Hindlimb muscle (tissue), 1 donor: ENCODE measurements at regions not wholly inside any gene's neighbourhood (a gene's known extent, or its start where the extent isn't known, plus 50 kb on each side); places are given as distances from the start of the nearest gene placed in this dataset.

Experiments used
- DNase-seq: peaks from one replicate; pipeline ENCODE4 v3.0.0-alpha.2; 2013

DNA sequence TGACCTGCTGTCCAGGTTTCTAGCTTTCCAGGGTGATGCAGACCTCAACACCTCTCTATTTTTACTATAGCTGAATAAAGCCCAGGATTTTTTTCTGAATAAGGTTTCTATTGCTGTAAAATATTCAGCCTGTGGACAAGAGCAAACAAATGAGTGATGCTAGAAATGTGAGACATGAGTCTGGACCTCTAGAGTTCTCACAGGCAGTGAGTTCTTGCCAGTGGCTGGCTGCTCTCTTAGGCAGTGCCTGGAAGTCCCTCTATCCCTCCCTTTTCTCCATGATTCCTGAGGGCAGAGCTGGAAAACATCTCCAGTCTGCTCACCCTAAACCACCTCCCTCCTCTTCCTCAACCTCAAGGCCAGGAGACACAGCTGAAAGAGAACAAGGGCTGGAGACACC lies 793.8 kb upstream of the IGFBP3 start:
- DNase-seq = no peak

DNA sequence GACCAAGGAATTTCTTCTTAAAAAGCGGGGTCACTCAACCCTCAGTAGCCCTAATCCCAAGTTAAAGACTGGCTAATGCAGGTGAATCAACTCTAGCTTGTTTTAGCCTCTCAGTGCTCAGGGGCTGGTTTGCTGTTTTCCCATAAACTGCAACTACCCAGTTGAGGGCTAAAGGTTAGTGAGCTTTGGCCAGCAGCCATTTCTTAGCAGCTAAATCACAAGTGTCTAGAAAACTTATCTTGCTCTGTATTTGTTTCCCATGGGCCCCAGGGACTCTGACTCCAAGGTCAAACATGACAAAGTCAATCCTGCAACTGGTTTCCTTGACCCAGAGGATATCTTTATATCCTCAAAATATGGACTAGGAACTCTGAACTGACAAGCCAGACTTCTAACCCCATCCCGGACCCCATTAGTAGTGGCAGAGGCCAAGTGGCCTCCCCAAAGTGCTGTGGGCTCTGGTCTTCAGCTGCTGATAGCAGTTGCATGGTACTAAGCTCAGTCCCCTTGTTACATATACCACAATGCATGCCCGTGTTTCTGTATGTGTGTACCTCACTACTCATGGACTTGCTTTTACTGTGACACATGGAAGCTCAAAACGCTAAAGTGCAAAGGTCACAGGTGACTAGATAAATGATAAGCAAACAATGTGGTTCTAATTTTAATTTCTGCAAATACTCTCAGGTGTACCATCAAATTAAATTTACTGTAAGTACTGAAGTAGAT lies 793.0 kb upstream of the IGFBP3 start:
- DNase-seq = no peak

DNA sequence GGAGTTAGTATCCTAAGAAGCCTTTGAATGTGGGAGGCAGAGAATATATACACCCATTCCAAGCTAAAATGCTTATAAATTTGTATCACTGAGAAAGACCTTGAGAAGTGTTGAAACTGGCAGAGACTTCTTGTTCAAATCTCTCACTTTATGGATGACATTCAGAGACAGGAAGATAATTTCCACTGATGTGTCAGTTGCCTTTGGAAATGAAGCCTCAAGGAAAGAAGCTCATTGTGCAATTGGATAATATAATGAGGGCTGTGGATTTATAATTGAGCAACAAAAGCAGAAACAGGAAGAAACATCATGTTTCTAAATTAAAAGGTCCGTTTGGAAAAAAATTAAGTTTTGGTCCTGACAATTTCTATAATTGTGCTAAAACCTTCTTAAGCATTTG lies 789.9 kb upstream of the IGFBP3 start:
- no peak for DNase-seq

DNA sequence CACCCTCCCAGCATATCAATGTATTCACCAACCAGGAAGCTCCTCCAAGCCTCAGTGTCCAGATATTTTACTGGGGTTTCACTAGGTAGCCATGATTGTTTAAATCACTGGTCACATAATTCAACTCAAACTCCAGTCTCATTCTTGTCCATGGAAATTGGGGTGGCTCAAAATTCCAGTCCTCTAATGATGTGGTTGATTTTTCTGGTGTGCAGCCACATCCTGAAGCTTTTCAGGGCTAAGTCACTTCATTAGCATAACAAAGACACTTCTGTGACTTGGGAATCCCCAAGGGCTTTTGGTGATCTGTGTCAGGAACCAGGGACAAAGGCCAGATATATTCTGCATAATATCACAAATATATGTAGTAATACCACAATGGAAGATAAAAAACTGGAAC lies 786.9 kb upstream of the IGFBP3 start:
- no peak for DNase-seq

DNA sequence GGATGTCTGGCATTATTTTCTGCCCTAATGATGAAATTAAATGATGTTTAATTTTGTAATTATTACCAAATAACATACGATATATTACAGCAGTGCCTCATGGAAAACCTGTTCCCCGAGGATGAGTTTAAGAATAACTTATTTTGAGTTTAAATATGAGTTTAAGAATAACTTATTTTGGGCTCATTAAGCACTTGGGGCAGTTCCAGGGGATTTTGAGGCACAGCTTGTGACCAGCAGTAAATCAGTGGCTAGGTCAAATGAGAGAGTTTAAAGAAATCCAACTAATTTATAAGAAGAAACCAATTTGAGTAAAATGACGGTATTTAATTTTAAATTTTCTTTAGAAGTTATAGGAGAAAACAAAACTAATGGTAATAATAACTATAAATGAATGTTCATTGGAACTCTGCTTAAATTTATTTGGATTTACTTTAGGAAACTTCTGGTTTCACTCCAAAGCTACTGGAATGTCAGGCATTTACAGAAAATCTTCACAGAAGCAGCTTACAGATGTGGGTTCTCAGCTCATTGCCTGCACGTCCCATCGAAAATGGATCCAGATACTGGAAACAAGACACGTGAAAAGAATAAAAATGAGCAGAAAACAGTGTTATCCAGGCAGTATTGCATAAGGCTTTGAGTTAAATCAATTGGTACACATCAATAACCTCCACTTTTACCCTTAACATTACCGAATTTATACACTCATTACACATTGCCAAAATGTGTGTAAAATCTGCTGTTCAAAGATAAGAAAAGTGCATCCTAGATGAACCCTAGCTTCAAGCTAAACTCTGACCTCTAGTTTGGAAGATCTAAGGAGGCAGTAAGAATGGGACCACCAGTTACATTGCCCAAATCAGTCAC lies 784.5 kb upstream of the IGFBP3 start:
- DNase-seq = peak; percentile 58

DNA sequence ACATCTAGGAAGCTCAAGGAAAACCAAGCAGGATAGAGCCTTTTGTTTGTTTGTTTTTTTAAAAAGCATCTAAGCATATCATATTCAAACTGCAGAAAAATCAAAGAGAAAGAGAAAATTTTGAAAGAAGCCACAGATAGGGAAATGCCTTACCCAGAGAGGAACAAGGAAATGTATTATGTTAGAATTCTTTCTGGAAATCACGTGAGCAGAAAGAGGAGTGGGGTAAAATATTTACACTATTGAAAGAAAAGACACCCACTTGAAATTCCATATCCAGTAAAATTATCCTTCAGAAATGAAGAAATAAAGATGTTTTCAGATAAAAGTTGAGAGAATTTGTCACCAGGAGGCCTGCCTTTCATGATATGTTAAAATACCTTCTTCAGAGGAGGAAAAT lies 775.7 kb upstream of the IGFBP3 start:
- DNase-seq = no peak

DNA sequence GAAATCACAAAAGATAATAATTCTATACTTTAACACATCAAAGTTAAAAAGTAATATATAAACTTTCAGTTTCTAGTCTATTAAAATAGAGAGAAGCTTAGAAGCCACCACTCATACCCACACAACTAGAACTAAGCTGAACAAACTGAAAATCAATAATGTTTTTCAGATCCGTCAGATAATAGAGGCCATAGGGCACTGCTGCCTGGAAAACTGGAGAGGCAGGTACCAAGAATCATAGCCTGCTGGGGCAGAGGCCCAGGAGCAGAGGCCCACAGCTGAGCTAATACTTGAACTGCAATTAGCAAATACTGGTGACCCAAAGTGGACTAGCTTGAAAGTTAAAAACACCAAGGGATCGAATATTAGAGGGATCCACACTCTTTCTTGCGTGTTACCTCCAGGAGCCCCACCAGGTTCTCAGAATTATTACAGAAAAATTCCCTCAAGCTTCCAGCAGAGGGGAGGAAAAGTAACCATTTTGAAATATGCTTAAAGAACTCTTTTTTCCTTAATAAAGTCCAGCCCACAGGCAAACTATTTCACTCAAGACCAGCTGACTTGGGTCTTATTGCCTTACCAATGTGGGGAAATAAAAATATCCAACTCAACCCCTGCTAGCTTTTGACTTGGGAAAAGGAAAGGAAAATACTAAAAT lies 774.1 kb upstream of the IGFBP3 start:
- no peak for DNase-seq

DNA sequence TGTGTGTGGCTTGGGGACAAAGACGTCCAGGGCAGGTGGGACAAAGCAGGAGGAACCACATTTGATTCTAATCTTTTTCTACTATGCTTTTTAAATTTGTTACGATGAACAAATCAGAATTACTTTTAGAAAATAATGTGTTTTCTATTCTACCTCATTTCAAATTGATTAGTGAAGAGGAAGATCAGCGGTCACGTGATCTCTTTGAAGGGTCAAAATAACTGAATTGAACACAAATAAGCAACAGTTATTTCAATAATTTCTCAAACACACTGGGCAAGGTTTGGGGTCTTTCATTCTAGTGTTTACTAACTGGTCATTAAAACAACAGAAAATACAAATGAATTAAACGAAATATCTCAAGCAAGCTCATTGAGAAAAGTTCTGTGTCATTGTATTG lies 773.0 kb upstream of the IGFBP3 start:
- DNase-seq = no peak

DNA sequence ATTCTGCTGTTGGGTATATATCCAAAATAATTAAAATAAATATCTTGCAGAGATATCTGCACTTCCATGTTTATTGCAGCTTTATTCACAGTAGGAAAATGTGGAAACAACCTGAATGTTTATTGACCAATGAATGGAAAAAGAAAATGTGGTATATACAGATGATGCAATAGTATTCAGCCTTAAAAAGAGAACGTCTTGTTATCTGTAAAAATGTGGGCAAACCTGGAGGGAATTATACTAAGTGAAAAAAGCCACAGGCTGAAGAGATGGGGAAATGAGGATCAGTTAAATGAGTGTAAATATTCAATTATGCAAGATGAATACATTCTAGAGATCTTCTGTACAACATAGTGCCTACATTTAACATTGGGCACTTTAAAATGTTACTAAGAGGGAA lies 766.1 kb upstream of the IGFBP3 start:
- DNase-seq = no peak

DNA sequence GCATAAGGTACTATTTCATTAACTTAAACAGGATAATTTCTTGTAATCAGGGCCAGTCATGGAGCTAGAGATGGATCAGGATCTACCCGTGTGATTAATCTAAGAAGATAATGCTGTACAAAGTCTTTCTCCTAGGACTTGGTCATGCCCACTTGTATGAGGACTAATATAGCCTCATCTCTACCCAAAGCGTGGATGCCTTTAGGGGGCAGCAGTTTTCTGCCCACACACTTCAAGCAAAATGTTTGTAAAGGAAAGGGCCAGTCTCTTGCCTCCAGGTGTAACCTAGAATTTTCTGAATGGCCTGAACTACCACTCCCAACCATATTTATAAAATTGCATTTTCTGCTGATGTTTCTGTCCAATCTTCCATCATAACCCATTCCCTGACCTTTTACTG lies 764.0 kb upstream of the IGFBP3 start:
- no peak for DNase-seq

DNA sequence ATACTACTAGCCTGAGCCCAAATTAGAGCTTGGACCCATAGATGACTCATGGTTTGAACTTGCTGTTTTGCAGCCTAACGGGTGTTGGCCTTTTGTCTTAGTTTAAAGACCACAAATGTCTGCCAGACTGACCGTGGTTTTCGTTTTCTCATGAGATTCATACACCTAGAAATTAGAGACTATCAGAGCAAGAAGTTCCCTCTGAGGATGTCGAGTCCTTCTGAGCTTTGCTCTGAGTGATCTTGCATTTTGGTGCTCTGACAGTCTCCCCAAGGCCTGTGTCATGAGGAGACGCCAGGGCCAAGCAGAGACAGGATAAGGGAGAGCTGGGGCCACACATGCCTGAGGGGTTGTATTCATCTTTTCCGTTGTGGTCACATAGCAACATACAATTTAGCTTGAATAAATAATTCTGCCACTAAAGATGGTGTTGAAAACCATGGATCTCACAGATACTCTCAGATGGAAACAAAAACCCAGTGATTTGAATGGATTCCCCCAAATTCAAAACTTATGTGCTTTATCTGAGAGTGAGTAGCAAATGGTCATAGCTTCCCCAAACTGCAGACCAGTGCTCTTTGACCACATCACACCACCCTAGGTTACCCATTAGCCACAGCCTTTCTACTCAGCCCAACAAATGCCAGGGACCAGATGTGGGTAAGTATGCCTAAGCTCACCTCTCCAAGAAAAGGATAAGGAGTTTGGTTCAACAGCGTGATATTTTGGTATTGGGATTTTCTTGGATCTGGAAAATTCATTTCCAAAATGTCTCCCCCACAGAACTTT lies 762.0 kb upstream of the IGFBP3 start:
- DNase-seq = no peak

DNA sequence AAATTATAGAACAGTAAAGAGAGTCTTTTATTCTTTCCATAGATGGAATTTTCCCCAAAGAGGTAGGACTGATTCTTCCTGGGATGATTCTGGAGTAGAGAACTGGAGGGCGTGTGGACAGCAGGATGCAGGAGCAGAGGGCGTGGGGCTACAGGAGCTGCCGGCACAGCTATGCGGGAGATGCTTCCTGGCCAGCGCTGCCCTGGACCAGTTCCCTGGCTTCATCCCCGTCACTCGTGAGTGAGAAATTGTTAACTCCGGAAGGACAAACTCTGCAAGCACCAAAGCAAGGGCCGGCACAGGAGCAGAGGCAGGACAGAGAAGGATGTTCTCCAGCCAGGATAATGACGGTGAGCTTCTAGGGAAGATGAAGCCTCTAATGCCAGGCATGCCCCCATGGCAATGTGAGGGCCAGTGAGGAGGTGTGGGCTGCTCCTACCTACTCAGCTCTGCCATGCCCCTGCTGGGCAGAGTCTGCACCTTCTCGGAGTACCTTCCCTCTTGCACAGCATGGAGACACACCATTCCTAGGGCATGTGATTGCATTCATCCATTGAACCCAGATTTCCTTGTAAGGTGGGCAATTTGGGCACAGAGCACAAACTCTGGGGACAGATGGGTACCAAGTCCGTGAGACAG lies 760.9 kb upstream of the IGFBP3 start:
- peak; percentile 30 for DNase-seq

DNA sequence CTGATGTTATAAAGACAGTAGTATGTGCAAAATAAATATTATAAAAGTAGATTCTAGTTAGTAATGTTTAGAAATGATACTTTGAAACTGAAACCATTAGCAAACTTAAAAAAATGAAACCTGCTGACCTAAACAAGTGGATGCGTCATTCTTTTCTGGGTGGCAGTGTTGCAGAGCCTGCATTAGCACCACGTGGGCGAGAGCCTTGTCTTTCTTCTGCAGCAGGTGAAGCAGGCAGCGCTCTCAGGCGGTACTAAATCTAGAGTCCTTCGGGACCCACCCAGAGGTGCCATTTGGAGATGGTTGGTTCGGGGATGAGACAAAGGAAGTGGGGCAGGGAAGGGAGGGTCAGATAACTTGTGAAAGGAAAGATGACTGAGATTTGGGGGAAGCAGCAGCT lies 759.1 kb upstream of the IGFBP3 start:
- no peak for DNase-seq

DNA sequence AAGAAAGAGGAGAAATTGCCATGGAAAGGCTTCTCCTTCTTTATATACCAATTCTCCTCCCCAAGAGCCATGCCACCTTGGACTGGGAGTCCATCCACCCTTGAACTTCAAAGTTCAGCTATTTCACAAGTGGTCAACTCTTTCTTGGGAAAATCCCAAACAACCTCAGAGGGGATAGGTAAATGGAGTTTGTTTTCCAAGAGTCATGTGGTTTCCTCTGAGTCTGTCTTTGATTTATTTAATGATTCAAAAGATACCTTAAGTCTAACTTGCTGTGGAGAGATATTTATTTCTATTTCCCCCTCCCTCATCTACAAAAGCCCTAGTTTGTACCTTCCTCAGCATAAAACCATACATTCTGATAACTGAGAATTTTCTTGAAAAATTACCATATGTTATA lies 758.6 kb upstream of the IGFBP3 start:
- no peak for DNase-seq

DNA sequence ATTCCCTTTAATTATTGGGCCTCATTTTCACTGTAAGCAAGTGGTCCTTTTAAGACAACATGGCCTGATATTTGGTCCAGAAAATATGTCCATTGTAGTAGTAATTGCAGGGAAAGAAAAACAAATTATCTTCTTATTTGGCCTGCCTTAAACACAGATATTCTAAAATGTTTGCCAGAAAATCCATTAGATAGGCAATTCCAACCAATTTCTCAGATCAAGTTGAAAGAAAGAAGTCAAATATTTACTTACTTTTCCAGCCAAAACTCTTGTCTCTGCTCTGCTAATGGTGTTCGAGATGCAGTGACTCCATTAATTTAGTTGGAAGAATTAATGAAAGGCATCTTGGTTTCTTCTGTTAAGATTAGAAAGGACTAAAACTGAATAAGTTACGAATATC lies 757.3 kb upstream of the IGFBP3 start:
- no peak for DNase-seq

DNA sequence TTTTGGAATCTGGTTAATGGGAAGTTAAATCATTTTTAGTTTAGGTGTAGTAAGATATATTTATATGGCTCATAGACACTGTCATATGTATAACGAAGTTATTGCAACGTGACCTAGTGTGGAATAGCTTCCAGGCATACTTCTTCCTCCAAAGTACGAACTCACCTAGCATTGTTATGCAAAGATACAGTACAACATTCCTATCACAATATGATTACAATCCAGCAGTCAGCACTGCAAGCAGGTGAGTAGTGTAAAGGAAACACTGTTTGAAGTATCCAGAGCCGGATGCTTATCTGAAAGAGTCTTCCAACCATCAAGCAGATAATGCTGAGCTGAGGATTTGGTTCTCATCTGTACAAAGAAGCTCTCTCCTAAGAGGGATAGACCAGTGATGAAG lies 754.4 kb upstream of the IGFBP3 start:
- DNase-seq = no peak

DNA sequence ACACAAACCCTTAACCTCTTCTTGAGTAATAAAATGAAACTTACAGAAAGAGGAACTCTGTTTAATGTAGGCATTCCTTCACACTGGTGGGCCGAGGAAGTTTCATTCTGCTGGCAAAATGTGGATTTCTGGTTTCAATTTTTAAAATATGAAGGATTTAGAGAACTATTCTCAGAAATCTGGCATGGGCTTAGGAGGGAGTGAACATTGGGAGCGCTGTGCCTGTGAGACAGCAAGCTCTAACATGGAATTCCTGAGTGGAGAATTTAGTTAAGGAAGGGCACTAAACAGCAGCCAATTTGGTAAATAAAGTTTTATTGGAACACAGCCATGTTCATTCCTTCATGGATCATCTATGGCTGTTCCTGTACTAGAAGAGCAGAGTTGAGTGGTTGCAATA lies 751.8 kb upstream of the IGFBP3 start:
- DNase-seq = no peak

DNA sequence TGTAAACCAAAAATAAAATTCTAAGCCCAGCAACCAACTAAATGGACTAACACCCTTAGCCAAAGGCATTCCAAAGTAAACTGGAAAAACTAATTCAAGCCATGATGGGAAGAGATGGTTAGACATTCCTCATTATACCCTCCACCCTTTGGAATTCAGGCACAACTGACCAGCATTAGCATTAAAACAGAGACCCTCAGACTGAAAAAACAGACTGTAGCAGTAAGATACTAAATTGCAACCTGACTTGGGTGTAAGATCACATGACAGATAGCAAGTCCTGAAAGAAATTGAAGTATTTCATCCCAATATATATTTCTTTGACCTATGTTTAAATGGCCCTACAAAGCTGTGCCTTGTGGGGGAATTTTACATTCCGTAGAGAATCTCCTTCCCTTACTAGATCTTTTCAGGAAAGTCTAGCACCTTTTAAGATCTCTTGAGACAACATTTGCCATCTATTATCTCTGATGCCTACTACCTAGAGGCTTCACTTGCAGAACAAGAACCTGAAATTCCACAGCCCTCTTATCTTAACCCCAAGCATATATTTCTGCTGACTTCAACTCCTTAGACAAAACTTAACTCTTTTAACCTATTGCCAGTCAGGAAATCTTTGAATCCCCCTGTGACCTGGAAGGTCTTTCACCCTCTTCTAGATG lies 750.2 kb upstream of the IGFBP3 start:
- no peak for DNase-seq

DNA sequence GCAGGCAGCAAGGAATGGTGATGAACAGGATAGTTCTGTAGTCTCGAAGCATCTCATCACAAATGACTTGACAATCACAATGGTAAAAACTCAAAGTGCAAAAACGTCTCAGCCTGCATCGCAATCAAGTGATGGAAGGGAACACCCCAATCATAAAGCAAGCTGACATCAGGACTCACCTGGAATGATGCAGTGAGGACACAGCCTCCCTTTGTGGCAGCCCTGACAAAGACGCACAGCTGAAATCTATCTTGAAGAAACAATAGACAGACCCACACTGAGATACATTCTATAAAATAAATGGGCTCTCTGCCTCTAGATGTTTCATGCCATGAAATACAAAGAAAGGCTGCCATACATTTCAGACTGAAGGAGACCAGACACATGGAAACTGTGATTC lies 748.0 kb upstream of the IGFBP3 start:
- no peak for DNase-seq

DNA sequence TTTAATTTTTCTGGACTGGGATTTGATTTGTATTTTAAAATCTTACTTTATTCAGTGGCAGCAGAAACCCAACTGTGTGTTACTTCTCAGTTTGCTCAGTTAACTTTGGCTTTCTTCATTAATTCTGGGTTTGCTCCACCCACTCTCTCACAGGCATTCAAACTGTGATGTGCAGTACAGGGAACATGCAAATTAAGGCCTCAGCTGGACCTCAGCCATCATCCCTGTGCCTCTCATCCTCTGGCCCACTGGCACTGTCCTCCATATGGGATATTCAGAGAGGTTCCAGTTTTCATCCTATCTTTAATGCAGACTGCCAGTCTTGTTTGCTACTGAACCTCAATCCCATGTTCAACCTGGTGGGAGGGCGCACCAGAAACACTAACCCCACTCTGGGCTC lies 743.4 kb upstream of the IGFBP3 start:
- DNase-seq = no peak

DNA sequence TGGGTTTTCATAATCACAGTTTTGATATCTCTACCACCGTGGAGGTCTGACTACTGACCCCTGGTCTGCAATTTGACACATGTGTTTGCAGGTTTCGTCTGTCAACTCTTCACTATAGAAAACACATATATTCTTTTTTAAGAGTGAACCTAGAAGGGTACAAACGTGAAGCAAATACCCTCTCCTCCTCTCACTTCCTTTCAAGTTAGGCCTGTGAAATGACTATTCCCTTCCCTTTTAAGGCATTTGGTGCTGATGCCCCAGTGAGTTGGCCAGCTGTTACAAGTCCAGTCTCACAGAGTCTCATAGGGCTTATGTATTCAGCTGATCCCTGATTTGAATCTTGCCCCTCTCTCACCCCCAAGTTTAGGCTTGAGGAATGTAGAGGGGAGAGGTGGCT lies 742.0 kb upstream of the IGFBP3 start:
- DNase-seq = no peak

DNA sequence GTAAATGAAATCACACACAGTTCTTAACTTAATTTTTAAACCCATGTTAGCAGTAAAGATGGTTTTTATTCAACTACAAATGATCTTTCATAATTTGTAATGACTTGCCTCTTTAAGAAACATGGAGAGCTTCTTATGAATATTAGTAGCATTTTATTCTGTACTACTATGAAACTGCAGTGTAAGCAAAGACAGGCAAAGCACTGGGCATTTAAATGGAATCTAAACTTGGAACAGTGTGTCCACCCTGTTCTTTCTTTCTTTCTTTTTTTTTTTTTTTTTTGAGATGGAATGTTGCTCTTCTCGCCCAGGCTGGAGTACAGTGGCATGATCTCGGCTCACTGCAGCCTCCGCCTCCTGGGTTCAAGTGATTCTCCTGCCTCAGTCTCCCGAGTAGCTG lies 740.4 kb upstream of the IGFBP3 start:
- DNase-seq = no peak
